ENCODE measurements at regions not wholly inside any gene's neighbourhood (a gene's known extent, or its start where the extent isn't known, plus 50 kb on each side); places are given as distances from the start of the nearest gene placed in this dataset.

DNA sequence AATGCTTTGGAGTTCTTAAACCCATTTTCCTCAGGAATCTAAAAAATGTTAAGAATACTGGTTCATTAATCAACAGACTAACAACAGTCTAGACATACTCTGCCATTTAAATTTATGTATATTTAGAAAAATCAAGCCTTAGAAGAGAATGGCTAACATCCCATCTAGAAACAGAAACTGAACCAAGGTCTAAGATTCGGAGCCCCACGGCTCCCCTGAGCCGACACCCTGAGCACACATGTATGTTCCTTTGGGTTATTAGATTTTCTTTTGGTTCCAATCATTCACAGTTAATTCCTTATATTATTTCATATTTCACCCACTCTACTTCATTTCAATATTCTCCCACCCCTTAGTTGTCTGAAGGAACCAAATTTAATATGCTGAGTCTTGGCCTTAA, 94.8 kb upstream of the HNRNPA3 start:
- DNase-seq (ENCODE audit: low read depth in 2 of 2) = no peak

DNA sequence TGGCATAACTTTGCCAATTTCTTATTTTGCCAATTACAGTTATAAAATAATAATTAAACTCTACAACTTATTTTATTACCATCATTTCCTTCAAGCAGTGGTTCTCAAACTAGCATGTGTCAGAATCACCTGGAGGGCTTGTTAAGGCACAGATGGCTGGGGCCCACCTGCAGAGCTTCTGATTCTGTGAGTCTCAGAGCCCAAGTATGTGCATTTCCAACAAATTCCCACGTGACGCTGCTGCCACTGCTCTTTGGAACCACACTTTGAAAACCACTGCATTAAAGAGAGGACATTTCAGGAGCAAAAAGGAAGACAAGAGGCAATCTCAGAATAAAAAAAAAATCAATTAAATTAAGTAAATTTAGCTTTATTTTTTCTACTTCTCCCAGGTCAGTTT, 94.0 kb upstream of the HNRNPA3 start:
- no peak for DNase-seq (ENCODE audit: low read depth in 2 of 2)

DNA sequence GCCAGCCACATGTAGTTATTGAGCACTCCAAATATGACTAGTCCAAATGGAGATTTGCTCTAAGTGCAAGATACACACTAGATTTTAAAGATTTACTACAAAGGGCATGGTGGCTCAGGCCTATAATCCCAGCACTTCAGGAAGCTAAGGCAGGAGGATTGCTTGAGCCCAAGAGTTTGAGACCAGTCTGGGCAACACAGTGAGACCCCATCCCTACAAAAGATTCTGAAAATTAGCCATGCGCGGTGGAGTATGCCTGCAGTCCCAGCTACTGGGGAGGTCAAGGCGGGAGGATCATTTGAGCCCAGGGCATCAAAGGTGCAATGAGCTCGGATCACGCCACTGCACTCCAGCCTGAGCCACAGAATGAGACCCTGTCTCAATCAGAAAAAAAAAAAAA, 93.5 kb upstream of the HNRNPA3 start:
- DNase-seq (ENCODE audit: low read depth in 2 of 2) = no peak

DNA sequence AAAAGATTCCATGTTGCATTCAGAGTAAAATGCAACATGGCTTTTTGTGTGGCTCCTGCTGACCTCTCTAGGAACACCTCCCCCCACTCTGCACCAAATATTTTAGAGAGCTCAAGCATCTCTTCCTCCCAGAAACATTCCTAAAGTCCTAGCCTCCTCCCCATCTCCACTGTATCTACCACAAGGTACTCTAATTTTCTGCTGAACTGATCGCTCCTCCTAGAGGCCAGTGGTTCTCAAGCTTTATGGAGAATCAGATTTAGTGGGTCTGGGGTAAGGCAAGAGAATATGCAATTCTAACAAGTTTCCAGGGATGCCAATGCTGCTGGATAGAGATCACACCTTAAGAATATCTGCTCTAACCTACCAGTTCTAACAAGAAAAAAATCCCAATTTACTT, 89.5 kb upstream of the HNRNPA3 start:
- DNase-seq (ENCODE audit: low read depth in 2 of 2) = no peak

DNA sequence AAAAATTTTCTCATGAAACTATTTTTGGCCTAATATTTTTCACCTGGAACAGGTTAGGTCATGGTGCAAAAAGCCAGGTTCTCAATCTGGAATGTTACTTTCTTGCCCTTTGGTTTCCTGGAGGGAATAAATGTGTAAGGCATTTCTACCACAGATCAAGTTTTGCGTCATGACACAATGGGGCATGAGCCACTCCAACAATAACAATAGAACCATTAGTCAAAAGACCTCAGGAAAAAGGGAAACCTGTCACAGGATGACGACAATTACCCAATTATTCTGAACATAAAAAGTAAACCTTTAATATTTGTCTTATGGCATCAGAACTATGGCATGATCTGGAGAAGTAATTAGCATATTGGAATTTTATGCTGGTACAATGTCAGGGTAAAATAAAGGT, 88.2 kb upstream of the HNRNPA3 start:
- no peak for DNase-seq (ENCODE audit: low read depth in 2 of 2)

DNA sequence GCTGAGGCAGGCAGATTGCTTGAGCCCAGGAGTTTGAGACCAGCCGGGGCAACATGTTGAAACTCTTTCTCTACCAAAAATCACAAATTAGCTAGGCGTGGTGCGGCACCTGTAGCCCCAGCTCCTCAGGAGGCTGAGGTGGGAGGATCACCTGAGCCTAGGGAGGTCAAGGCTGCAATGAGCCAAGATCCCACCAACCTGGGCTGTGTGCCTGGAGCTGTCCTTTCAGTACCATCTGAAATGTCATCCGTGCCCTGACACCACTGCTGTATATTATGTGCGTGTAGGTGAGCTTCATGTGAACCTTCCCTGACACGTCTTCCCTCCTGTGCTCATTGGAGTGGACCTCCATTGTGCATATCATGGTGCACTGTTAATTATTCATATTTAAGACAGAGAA, 84.8 kb upstream of the HNRNPA3 start:
- DNase-seq (ENCODE audit: low read depth in 2 of 2) = no peak

DNA sequence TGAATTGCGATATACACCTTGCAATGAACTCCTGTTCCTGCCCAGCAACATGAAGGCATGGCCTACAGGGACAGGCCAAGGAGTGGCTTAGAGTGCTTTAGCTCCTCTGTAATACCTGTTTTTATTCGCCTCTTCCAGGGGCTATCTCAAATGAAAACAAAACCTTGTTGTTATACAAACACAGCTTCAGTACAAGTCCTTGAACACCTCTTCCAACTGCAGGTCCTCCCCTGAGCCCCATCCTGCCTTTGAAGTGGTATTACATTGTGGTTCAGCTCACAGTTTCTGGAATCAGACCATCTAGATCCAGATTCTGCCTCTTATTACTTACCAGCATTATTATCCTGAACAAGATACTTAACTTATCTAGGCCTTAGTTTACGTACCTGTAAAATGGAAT, 83.0 kb upstream of the HNRNPA3 start:
- no peak for DNase-seq (ENCODE audit: low read depth in 2 of 2)

DNA sequence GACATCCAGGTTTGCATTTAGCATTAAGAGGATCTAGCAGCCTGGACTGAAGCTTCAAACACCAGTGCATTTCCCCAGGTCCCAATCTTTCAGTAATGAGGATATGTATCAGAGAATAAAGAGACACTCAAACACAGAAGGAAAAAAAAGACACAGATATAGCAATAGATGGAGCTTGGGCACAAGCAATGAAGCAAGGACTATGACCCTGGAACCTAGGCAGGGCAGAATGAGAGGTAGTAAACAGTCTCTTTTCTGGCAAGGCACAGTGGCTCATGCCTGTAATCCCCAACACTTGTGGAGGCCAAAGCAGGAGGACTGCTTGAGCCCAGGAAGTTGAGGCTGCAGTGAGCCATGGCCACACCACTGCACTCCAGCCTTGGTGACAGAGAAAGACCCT, 80.7 kb upstream of the HNRNPA3 start:
- DNase-seq (ENCODE audit: low read depth in 2 of 2) = no peak

DNA sequence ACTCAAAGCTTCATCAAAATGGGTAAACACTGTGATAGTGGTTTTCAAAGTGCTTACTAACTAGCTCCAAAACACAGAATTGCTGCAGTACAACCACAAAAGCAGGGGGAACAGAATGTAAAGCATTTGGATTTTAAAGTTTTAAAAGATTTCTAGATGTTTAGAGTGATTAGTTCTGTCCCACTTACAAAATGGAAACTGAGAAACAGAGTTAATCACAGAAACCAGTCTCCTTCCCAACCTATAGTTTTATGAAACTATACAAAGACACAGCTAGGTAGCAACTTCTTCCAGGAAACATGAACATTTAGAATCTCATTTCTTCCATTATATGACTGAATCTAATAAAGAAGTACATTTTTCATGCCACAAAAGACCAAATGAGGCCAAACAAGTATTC, 73.8 kb upstream of the HNRNPA3 start:
- no peak for DNase-seq (ENCODE audit: low read depth in 2 of 2)

DNA sequence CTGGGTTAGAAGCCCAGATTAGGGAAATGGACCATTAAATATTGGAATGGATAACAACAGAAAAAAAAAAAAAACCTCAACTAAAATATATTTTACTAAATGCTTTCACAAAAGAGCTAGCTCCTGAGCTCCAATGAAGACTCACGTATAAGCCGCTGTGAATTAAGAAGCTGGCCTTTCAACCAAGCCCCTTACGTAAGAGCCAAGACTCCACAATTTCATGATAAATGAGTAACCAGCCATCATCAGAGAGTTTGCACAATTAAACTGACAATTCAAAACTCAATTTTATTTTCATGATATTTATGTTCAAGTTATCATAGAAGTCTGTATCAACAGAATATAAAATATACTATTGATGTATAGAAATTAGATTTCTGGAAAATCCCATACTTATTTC, 70.7 kb upstream of the HNRNPA3 start:
- no peak for DNase-seq (ENCODE audit: low read depth in 2 of 2)

DNA sequence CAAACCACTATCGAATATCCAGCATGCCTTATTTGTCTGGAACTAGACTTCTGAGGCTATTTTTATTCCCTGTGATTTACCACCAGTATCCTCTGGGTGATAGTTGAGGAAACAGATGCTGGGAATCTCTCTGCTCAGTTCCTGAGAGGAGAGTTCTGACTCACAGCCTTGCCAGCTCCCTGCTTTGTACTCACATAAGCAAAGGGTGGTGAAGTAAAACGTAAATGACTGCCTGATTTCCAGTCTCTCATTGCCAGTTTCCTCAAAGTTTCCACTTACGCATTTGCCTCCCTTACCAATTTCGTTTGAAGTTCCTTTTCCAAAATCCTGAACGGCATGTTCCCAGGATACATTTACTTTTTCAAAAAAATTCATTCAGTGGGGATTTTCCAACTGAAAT, 69.2 kb upstream of the HNRNPA3 start:
- no peak for DNase-seq (ENCODE audit: low read depth in 2 of 2)

DNA sequence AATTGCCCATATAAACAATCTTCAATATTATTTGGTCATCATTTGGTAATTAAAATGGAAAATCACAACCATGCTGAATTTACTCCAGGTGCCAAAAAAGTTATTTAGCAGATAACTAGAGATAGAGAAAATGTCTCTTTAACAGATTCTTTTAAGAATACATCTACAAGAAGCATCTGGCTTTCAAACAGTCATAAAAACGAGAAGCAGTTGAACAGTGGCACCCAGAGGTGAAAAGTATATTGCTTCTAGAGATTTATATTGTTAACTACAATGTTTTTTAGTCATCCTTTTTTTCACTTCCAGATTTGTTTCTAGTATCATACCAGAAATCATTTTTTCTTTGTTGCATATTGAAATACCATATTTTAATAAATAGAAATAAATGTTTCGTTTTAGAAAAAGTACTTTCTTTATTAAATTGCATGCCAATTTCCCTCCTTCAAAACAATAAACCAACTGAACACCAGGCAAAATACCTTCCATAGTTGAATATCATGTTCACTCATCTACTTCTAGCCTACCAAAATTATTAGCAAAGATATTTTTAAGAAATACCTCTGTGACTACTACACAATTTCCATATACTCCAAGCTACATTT, 65.4 kb upstream of the HNRNPA3 start:
- no peak for DNase-seq (ENCODE audit: low read depth in 2 of 2)

DNA sequence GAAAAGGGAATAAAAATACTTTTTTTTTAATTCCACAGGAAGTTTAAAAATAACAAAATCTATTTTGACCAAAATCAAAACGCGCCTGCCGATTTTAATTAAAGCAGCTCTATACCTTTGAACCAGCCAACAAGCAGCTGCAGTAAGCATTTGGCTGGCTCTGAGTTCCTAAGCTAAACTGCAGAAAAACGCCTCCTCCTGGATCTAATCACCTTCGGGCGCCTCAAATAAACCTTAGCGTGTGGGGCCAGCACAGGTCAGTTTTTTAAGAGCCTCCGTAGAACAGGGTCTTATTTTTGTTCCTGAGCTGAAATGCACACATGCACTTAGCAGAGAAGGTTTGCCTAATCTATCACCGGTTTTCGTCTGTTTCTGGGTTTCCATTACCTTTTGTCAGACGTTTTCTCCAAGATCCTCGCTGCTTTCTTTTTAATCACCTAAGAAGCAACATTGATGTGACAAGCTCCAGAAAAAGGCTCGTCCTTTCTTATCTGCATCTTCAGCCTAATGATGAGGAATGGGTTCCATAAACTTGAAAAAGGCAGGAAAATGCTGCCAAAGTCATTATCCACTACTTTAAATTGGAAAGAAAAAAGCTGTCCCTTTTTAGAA, 64.7 kb upstream of the HNRNPA3 start:
- DNase-seq (ENCODE audit: low read depth in 2 of 2) = no peak

DNA sequence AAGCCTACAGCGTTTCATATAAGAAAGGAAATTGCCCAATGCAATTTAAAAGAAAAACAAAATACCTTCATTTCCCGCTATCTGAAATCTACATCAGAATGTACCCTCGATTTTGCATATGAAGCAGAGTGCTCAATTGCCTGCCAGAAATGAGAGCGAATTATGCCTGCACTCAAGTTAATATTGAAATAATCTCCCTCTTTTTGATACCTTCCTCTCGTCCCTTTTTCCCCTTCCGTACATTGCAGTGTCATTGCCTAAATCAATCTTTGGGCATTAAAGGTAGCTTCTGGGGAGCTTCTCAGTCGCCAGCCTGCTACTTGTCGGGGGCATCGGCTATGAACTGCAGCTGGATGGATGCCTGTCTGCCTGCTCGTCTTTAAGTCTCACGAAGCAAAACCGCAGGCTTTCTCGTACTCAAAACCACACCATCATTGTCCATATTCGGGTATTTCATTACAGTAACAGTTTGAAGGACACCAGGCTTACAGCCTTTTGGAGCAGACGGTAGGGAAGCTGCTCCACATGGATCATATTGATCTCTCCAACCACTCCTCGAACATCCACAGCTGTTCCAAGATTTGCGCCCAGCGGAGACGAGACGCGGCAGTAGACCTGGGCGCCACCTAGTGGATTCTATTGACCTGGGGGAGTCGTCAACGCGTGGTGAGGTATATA, 64.0 kb upstream of the HNRNPA3 start:
- DNase-seq (ENCODE audit: low read depth in 2 of 2) = peak; percentile 39 to 47

DNA sequence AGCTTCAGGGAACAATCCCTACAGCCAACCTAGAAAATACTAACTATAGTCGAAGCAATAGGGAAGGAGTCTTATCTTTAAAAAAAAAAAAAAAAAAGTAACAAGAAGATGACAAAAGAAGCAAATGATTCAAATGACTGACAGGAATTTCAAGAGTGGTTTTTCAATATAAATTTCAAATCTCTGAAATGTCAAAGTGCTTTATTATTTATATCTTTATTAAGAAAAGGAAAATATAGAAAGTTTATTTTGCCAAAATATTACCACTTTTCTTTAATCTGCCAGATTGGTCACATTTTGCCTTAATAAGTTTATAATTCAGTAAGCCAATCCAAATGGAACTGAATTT, 63.5 kb upstream of the HNRNPA3 start:
- DNase-seq (ENCODE audit: low read depth in 2 of 2) = no peak

DNA sequence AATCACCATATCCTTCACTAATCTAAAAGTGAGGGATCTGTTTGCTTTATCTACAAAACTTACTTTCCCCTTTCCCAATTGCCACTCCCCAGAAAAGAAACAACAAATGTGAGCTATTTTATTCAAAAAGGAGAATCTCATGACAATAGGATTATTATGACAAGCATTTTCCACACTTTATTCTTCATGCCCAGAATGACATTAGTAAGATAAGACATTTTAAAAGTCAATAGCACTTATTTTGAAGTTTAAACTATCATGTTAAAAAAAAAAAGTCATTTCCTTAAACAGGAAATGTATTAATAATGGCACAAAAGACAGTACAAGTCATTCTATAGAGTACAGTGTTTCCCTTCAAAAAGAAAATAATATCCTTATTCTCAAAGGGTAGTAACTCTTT, 58.8 kb upstream of the HNRNPA3 start:
- DNase-seq (ENCODE audit: low read depth in 2 of 2) = no peak

DNA sequence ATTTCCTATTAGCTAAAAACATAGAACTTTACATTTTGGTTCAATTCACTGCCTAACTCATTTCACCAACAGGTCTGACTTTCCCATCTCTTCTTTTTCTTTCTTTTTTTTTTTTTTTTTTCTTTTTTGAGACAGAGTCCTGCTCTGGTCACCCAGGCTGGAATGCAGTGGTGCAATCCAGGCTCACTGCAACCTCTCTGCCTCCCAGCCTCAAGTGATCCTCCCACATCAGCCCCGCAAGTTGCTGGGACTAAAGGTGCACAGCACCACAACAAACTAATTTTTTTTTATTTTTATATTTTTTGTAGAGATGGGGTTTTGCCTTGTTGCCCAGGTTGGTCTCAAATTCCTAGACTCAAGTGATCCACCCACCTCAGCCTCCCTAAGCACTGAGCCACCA, 57.8 kb upstream of the HNRNPA3 start:
- DNase-seq (ENCODE audit: low read depth in 2 of 2) = no peak

DNA sequence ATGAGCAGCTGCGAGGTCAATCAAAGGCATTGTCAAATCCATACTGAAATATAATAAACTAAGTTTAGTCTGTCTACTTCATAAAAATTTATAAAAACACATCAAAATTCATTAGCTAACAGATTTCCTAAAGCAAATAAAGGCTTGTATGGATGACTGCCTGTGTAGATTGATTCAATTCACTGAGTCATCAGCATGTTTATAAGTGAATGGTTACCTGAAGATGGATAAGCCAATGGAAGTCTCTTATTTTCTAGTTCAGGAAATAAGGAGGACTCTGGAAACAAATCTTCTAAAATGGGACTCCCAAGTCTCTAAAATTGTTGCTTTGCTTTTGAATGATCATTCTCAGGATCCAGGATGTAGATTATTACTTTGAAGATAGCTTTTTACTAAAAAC, 57.0 kb upstream of the HNRNPA3 start:
- no peak for DNase-seq (ENCODE audit: low read depth in 2 of 2)

DNA sequence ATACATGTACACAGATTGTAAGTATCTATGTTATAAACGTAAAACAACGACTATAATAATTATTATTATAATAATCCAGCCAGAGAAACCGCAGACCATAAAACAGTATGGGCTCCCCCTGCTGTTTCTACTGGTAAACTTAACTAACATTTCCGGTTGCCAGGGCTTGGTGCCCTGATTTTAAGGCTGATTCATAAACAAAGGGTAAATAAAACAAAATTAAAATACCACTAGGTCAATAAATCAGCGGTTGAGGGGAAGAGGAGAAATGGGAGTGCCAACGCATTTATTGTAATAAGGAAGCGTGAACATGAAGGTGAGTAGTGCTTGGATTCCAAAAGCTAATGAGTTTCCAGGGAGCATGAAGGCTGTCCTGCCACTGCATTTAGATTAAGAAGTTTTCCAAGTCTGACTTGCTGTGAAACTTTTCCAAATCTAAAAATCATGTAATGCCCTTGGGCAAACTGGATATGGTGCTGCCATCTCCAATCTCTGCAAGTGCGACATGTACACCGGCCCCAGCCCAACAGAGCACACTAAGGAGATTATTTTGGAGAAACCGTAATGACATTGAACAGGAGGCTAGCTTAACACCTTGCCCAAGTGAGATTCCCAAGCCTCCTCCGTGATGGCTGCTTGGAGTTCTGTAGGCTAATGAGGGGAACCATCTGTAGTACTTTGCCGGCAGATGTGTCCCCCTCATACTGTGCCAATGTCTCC, 50.7 kb upstream of the HNRNPA3 start:
- no peak for DNase-seq (ENCODE audit: low read depth in 2 of 2)
